Trophoblast cell (in vitro differentiated cells and primary cell): ENCODE measurements at regions not wholly inside any gene's neighbourhood (a gene's known extent, or its start where the extent isn't known, plus 50 kb on each side); places are given as distances from the start of the nearest gene placed in this dataset.

Experiments used
- DNase-seq, 2 donors: peaks; one replicate each; pipeline ENCODE4 v3.0.0-alpha.2; 2016
- H2AFZ ChIP-seq: 2 replicates; pipeline ENCODE4 v1.6.1; 2013; ENCODE audit warnings: low read length, moderate library complexity, mild to moderate bottlenecking; ENCODE audit not compliant: insufficient read depth, poor library complexity
- H2AK5ac ChIP-seq: 2 replicates; pipeline ENCODE4 v1.6.1; 2013; ENCODE audit warnings: mild to moderate bottlenecking, low read length
- H2BK120ac ChIP-seq: 2 replicates; pipeline ENCODE4 v1.6.1; 2013; ENCODE audit warnings: low read length, mild to moderate bottlenecking, moderate library complexity; ENCODE audit not compliant: insufficient read depth, poor library complexity
- H2BK12ac ChIP-seq: 2 replicates; pipeline ENCODE4 v1.6.1; 2013; ENCODE audit warnings: mild to moderate bottlenecking, low read length, moderate library complexity
- H2BK5ac ChIP-seq: 2 replicates; pipeline ENCODE4 v1.6.1; 2013; ENCODE audit warnings: low read length, low read depth, moderate library complexity, mild to moderate bottlenecking; ENCODE audit not compliant: poor library complexity
- H3K14ac ChIP-seq: 2 replicates; pipeline ENCODE4 v1.6.1; 2013; ENCODE audit warnings: mild to moderate bottlenecking, low read length
- H3K18ac ChIP-seq: 2 replicates; pipeline ENCODE4 v1.6.1; 2013; ENCODE audit warnings: mild to moderate bottlenecking, low read length
- H3K23ac ChIP-seq: 2 replicates; pipeline ENCODE4 v1.6.1; 2013; ENCODE audit warnings: low read length
- H3K27ac ChIP-seq: 2 replicates; pipeline ENCODE4 v1.5.1; 2013; ENCODE audit warnings: low read depth, mild to moderate bottlenecking, inconsistent platforms, low read length, moderate library complexity
- H3K27me3 ChIP-seq: 2 replicates; pipeline ENCODE4 v1.6.1; 2013; ENCODE audit warnings: inconsistent platforms, mild to moderate bottlenecking, low read length, moderate library complexity; ENCODE audit not compliant: insufficient read depth
- H3K36me3 ChIP-seq, 2 experiments: 1 replicate in 1 of 2; 2 replicates in 1 of 2; pipeline ENCODE4 v1.6.1; 2013; ENCODE audit warnings: low read length in 2 of 2, mild to moderate bottlenecking in 2 of 2, moderate library complexity in 1 of 2; ENCODE audit not compliant: insufficient read depth in 2 of 2, control insufficient read depth in 1 of 2
- H3K4ac ChIP-seq: 2 replicates; pipeline ENCODE4 v1.6.1; 2013; ENCODE audit warnings: low read depth, mild to moderate bottlenecking, low read length, moderate library complexity
- H3K4me1 ChIP-seq, 2 experiments: 1 replicate in 1 of 2; 2 replicates in 1 of 2; pipeline ENCODE4 v1.6.1; 2013; ENCODE audit warnings: low read length in 2 of 2, mild to moderate bottlenecking in 2 of 2, moderate library complexity in 1 of 2; ENCODE audit not compliant: insufficient read depth in 2 of 2, control insufficient read depth in 1 of 2
- H3K4me2 ChIP-seq: 2 replicates; pipeline ENCODE4 v1.6.1; 2013; ENCODE audit warnings: inconsistent platforms, mild to moderate bottlenecking, low read length, moderate library complexity
- H3K4me3 ChIP-seq: 2 replicates; pipeline ENCODE4 v1.5.1; 2013; ENCODE audit warnings: mild to moderate bottlenecking, low read depth, low read length, inconsistent platforms
- H3K79me1 ChIP-seq: one replicate; pipeline ENCODE4 v1.6.1; 2013; ENCODE audit warnings: low read length
- H3K79me2 ChIP-seq: 2 replicates; pipeline ENCODE4 v1.6.1; 2013; ENCODE audit warnings: low read length, mild to moderate bottlenecking; ENCODE audit not compliant: control insufficient read depth, insufficient read depth, poor library complexity
- H3K9ac ChIP-seq: 2 replicates; pipeline ENCODE4 v1.6.1; 2013; ENCODE audit warnings: mild to moderate bottlenecking, low read length
- H3K9me3 ChIP-seq: 2 replicates; pipeline ENCODE4 v1.6.1; 2013; ENCODE audit warnings: low read depth, mild to moderate bottlenecking, control low read depth, inconsistent platforms, low read length; ENCODE audit not compliant: insufficient read depth
- H4K12ac ChIP-seq: 2 replicates; pipeline ENCODE4 v1.6.1; 2013; ENCODE audit warnings: low read depth, mild to moderate bottlenecking, low read length, moderate library complexity
- H4K8ac ChIP-seq: 2 replicates; pipeline ENCODE4 v1.6.1; 2013; ENCODE audit warnings: low read depth, mild to moderate bottlenecking, low read length, moderate library complexity
- H4K91ac ChIP-seq: one replicate; pipeline ENCODE4 v1.6.1; 2013; ENCODE audit warnings: low read depth, mild to moderate bottlenecking, low read length, moderate library complexity
- WGBS: extraction: QIAGEN DNeasy Blood & Tissue Kit; methylation state at CpG from one replicate; pipeline ENCODE4 v1.1.7; 2013; ENCODE audit warnings: missing lambda C conversion rate; ENCODE audit not compliant: insufficient read length, insufficient coverage; ENCODE audit errors: extremely low coverage; 5-methylcytosine and 5-hydroxymethylcytosine counted together

DNA sequence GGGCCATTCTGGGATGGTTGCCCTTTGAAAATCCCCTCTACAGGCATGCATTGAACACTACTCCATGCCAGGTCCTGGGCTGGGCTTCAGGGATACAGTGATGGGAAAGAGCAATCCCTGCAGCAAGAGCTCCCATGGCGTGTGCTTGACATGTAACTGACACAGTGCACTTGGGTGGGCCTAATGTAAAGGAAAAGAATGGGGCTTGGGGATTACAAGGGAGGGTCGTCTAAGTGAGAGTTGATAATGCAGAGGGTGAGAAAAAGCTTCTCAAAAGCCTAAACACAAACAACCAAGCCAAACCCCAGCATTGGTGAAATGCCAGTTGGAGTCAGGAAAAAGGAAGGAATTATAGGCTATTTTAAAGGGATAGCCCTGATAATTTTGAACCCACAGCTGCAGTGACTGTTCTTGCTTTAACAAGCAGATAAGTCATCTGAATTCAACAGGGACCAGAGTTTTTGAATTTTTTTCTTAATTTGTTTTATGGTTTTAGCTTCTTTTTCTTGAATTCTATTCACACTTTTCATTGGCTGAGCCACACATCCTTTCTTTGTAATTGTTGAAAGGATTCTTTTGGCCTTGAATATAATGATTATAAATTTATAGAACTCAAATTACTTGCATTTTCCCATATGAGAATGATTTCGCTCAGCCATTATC, 308.7 kb downstream of the LPIN1 start:
- Histone ChIP-seq H3K27me3 (no peaks in the 10 kb centered on the region), H2BK12ac (no peak overlapping the region), H3K18ac (no peak overlapping the region), H2BK120ac (no peak overlapping the region), H3K79me1 (no peaks in the 10 kb centered on the region), H3K14ac (no peak overlapping the region), H4K12ac (no peak overlapping the region), H2BK5ac (no peak overlapping the region), H2AFZ (no peak overlapping the region), H3K4me2 (no peak overlapping the region), H3K9ac (no peak overlapping the region), H3K23ac (no peak overlapping the region), H3K9me3 (no peaks in the 10 kb centered on the region), H3K4me1 (no peaks in the 10 kb centered on the region), H3K36me3 (no peaks in the 10 kb centered on the region), H4K91ac (no peak overlapping the region), H3K79me2 (no peaks in the 10 kb centered on the region), H3K27ac (no peak overlapping the region), H3K4ac (no peak overlapping the region), H3K4me3 (no peak overlapping the region), H2AK5ac (no peak overlapping the region), H4K8ac (no peak overlapping the region)
- DNase-seq, result no peak
- WGBS, result no CpG with 5 or more reads among the region's 3 CpGs

DNA sequence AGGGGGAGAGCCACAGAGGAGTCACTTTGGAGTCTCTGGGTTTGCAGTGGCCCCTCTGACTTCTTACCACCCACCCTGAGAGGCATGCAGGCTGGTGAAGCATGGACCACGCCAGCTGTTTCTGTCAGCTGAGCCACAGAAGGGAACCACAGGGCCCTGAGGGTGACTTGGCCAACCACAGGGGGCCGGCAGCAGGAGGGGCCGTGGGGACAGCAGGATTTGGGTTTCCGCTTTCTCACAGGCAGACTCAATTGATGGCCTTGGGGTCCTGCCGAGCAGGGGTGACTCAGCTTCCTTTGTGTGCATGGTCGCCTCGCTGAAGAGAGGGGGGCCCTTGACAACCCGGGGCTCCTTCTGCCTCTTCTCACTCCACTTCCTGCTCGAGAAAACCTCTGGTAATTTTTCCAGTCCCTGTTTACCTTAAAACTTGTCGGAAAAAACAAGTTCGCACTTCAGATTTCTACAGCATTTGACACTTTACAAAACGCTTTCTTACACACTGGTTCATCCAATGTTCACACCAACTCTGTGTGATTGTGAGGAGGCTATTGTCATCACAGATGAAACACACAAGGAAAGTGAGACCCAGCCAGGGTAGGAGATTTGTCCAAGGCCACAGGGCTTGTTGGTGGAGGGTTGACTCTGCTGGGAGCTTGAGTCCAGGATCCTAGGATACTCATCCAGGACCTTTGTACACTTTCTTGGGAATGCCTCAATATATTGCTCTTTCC, 311.2 kb downstream of the LPIN1 start:
- Histone ChIP-seq H4K12ac (no peak overlapping the region), H2BK12ac (no peak overlapping the region), H3K4me2 (no peak overlapping the region), H3K4me1 (no peaks in the 10 kb centered on the region), H3K27ac (no peak overlapping the region), H3K79me1 (no peaks in the 10 kb centered on the region), H3K9me3 (no peaks in the 10 kb centered on the region), H3K14ac (no peak overlapping the region), H3K27me3 (no peaks in the 10 kb centered on the region), H3K9ac (no peak overlapping the region), H3K4ac (no peak overlapping the region), H2BK5ac (no peak overlapping the region), H2AFZ (no peak overlapping the region), H4K8ac (no peak overlapping the region), H3K18ac (no peak overlapping the region), H3K4me3 (peak overlapping the region; percentile 49), H2AK5ac (no peak overlapping the region), H4K91ac (no peak overlapping the region), H3K79me2 (no peaks in the 10 kb centered on the region), H3K36me3 (no peaks in the 10 kb centered on the region), H2BK120ac (no peak overlapping the region), H3K23ac (no peak overlapping the region)
- no CpG with 5 or more reads among the region's 12 CpGs for WGBS
- DNase-seq, result no peak

DNA sequence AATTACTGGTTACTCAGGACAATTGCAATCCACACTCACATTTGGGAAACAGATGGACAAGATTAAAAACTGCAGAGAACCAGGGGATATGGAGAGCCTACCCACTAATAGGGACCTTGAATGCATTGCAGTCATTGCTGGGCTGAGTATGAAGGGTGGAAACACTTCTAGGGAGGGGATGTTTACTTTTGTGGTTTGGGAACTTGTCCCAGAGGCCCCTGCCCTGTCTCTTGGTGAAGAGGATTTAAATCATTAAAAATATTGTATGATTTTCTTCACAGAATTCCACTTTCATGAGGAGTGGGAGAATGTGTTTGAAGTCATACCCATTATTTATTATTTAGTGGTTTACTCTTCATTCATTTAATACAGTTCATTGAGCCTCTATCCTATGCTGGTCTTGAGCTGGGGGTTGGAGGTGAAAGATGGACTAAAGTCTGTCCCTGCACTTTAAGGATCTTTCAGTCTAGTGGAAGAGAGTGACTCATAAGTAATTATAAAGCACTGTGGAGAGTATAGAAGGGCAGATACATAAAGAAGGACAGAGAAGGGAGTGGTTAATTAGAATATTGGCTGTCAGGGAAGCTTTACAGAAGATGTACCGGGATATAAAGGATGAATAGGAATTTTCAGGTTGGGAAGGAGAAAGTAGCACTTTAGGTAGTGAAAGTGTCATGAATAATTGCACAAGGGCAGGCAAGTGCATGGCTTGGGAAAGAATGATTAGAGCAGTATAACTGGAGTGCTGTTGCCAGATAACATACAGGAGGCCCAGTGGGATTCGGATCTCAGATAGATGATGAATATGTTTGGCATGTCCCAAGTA, 313.4 kb downstream of the LPIN1 start:
- H2BK12ac ChIP-seq, result no peak overlapping the region
- no CpG with 5 or more reads among the region's 2 CpGs for WGBS
- no peak overlapping the region for H3K4ac ChIP-seq

DNA sequence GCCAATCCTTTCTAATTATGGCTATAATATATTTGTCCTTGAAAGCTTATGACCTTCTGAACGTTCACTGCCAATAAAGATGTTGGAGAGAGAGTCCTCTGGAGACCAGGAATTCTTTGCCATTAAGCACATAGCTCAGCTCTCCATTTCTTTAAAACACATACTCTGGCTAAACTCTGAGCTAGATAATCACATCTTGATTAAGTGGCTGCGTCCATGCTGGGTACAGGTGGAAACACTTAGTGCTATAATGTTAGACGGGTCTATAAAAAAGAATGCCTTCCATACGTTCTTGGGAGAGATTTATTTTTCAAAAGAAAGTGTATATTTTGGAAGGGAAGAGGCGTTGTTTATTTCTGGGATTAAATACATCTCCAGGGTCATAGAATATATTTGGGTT, 314.5 kb downstream of the LPIN1 start:
- Histone ChIP-seq H3K14ac (no peak overlapping the region), H4K91ac (no peak overlapping the region), H3K4me2 (no peak overlapping the region), H3K4me1 (no peaks in the 10 kb centered on the region), H2BK120ac (no peak overlapping the region), H3K36me3 (no peaks in the 10 kb centered on the region), H2BK12ac (no peak overlapping the region), H3K79me2 (no peaks in the 10 kb centered on the region), H3K27ac (no peak overlapping the region), H3K4me3 (no peak overlapping the region), H3K79me1 (no peaks in the 10 kb centered on the region), H3K9me3 (peaks cover 2% of the 10 kb centered on the region), H3K23ac (no peak overlapping the region), H3K27me3 (no peaks in the 10 kb centered on the region), H4K8ac (no peak overlapping the region), H3K18ac (no peak overlapping the region), H2AK5ac (no peak overlapping the region), H3K9ac (no peak overlapping the region), H2BK5ac (no peak overlapping the region), H4K12ac (no peak overlapping the region), H3K4ac (no peak overlapping the region), H2AFZ (no peak overlapping the region)
- 100% methylated on average over 1 of the region's 5 CpGs for WGBS
- DNase-seq, result no peak

More for the DNA sequence above, 313.4 kb downstream of the LPIN1 start:
- no peak overlapping the region for H2BK120ac ChIP-seq
- no peaks in the 10 kb centered on the region for H3K27me3 ChIP-seq
- no peak overlapping the region for H4K91ac ChIP-seq
- no peak overlapping the region for H2AK5ac ChIP-seq
- H3K4me1 ChIP-seq, result no peaks in the 10 kb centered on the region
- no peaks in the 10 kb centered on the region for H3K36me3 ChIP-seq
- no peak for DNase-seq
- H3K27ac ChIP-seq, result no peak overlapping the region
- H3K4me3 ChIP-seq, result no peak overlapping the region
- H4K12ac ChIP-seq, result no peak overlapping the region
- H3K14ac ChIP-seq, result no peak overlapping the region
- no peak overlapping the region for H2AFZ ChIP-seq
- H3K9ac ChIP-seq, result no peak overlapping the region
- H3K23ac ChIP-seq, result no peak overlapping the region
- H2BK5ac ChIP-seq, result no peak overlapping the region
- no peak overlapping the region for H3K18ac ChIP-seq
- H3K9me3 ChIP-seq, result peaks cover 2% of the 10 kb centered on the region
- H3K4me2 ChIP-seq, result no peak overlapping the region
- no peak overlapping the region for H4K8ac ChIP-seq
- H3K79me1 ChIP-seq, result no peaks in the 10 kb centered on the region
- H3K79me2 ChIP-seq, result no peaks in the 10 kb centered on the region
